ENCODE measurements at regions not wholly inside any gene's neighbourhood (a gene's known extent, or its start where the extent isn't known, plus 50 kb on each side); places are given as distances from the start of the nearest gene placed in this dataset.

- H2AFZ ChIP-seq (ENCODE audit: low read length), result no peak overlapping the region
These were observed 101.3 kb upstream of the CMC1 start for GRCh38 chr3:28139967-28140634.

GRCh38 chr3:28140664-28141063, 100.8 kb upstream of the CMC1 start:
- no peak overlapping the region for H3K18ac ChIP-seq (ENCODE audit: low read length)
- H2BK120ac ChIP-seq (ENCODE audit: low read depth, low read length), result no peak overlapping the region
- no CpG with 5 or more reads among the region's 4 CpGs for WGBS, 2 donors (ENCODE audit: extremely low coverage in 2 of 2, insufficient read length in 2 of 2, insufficient replicate concordance in 1 of 2)
- no peaks in the 10 kb centered on the region for H3K4me1 ChIP-seq (ENCODE audit: control insufficient read depth in 2 of 2, insufficient read depth in 1 of 2, low read depth in 1 of 2, low read length in 2 of 2)
- no peak for DNase-seq (ENCODE audit: low spot score)
- no peak overlapping the region for H2BK5ac ChIP-seq (ENCODE audit: low read length)
- H2BK15ac ChIP-seq (ENCODE audit: low read length), result no peak overlapping the region
- no peaks in the 10 kb centered on the region for H3K9me3 ChIP-seq (replicated peaks in 1 of 2; ENCODE audit: control insufficient read depth in 2 of 2, insufficient read depth in 1 of 2, low read depth in 1 of 2, low read length in 2 of 2)
- H3K23ac ChIP-seq (ENCODE audit: low read depth, low read length, poor library complexity), result no peak overlapping the region
- H3K4me3 ChIP-seq (ENCODE audit: low read length in 2 of 2), result no peak overlapping the region
- no peak overlapping the region for H2BK12ac ChIP-seq (ENCODE audit: low read length)
- no peak overlapping the region for H4K8ac ChIP-seq (ENCODE audit: low read depth, low read length)
- H3K4ac ChIP-seq (ENCODE audit: low read length), result no peak overlapping the region
- H3K14ac ChIP-seq (ENCODE audit: low read length), result no peak overlapping the region
- no peak overlapping the region for H4K91ac ChIP-seq (ENCODE audit: low read depth, low read length, poor library complexity)
- no peak overlapping the region for H2AFZ ChIP-seq (ENCODE audit: low read length)
- H3K4me2 ChIP-seq (ENCODE audit: insufficient read depth, low read length, poor library complexity, severe bottlenecking), result no peak overlapping the region
- no peak overlapping the region for H3K9ac ChIP-seq (ENCODE audit: low read depth, low read length, poor library complexity)
- H3K27me3 ChIP-seq (ENCODE audit: control insufficient read depth in 3 of 3, insufficient read depth in 3 of 3, low read depth in 1 of 3, low read length in 3 of 3), result no peaks in the 10 kb centered on the region
- no peaks in the 10 kb centered on the region for H3K36me3 ChIP-seq (replicated peaks in 1 of 2; ENCODE audit: control insufficient read depth in 2 of 2, insufficient read depth in 2 of 2, low read length in 2 of 2)
- H2AK5ac ChIP-seq (ENCODE audit: low read depth, low read length), result no peak overlapping the region
- no peaks in the 10 kb centered on the region for H3K79me1 ChIP-seq (ENCODE audit: low read depth, low read length)
- no peak overlapping the region for H3K27ac ChIP-seq (replicated peaks; ENCODE audit: low read length)

More at GRCh38 chr3:28139967-28140634, 101.3 kb upstream of the CMC1 start:
- Histone ChIP-seq H2BK15ac (ENCODE audit: low read length) (no peak overlapping the region), H3K36me3 (replicated peaks in 1 of 2; ENCODE audit: control insufficient read depth in 2 of 2, insufficient read depth in 2 of 2, low read length in 2 of 2) (no peaks in the 10 kb centered on the region), H3K23ac (ENCODE audit: low read depth, low read length, poor library complexity) (no peak overlapping the region), H3K4me2 (ENCODE audit: insufficient read depth, low read length, poor library complexity, severe bottlenecking) (no peak overlapping the region), H2BK120ac (ENCODE audit: low read depth, low read length) (no peak overlapping the region), H4K91ac (ENCODE audit: low read depth, low read length, poor library complexity) (no peak overlapping the region), H3K18ac (ENCODE audit: low read length) (no peak overlapping the region), H3K27ac (replicated peaks; ENCODE audit: low read length) (no peak overlapping the region), H3K4me3 (ENCODE audit: low read length in 2 of 2) (no peak overlapping the region), H2BK5ac (ENCODE audit: low read length) (no peak overlapping the region), H3K27me3 (ENCODE audit: control insufficient read depth in 3 of 3, insufficient read depth in 3 of 3, low read depth in 1 of 3, low read length in 3 of 3) (no peaks in the 10 kb centered on the region), H3K14ac (ENCODE audit: low read length) (no peak overlapping the region), H3K4ac (ENCODE audit: low read length) (no peak overlapping the region), H3K79me1 (ENCODE audit: low read depth, low read length) (no peaks in the 10 kb centered on the region), H3K4me1 (ENCODE audit: control insufficient read depth in 2 of 2, insufficient read depth in 1 of 2, low read depth in 1 of 2, low read length in 2 of 2) (no peaks in the 10 kb centered on the region), H2AK5ac (ENCODE audit: low read depth, low read length) (no peak overlapping the region), H3K9me3 (replicated peaks in 1 of 2; ENCODE audit: control insufficient read depth in 2 of 2, insufficient read depth in 1 of 2, low read depth in 1 of 2, low read length in 2 of 2) (no peaks in the 10 kb centered on the region), H4K8ac (ENCODE audit: low read depth, low read length) (no peak overlapping the region), H2BK12ac (ENCODE audit: low read length) (no peak overlapping the region), H3K9ac (ENCODE audit: low read depth, low read length, poor library complexity) (no peak overlapping the region)
- WGBS, 2 donors (ENCODE audit: extremely low coverage in 2 of 2, insufficient read length in 2 of 2, insufficient replicate concordance in 1 of 2), result no CpG with 5 or more reads among the region's 5 CpGs
- DNase-seq (ENCODE audit: low spot score), result no peak

DNA sequence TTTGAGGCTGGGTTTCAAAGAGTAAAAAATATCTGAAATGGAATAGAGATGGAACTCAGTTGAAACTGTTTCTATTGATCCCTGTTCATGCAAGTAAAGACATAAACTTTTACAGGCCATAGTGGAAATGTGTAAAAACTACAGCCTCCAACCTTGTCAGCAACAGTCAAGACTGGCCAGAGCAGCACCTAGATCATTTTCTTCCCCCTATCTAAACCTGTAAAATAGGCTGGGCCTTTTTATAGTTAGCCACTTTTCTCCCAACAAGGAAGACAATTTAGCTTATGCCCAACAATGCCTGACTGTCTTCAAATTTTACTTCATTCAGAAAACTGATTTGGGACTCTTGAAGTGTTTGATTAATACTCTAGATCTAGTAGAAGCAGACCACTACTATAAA, 91.5 kb upstream of the CMC1 start:
- H3K4ac ChIP-seq (ENCODE audit: low read length), result no peak overlapping the region
- H2BK120ac ChIP-seq (ENCODE audit: low read depth, low read length), result no peak overlapping the region
- no peak overlapping the region for H3K14ac ChIP-seq (ENCODE audit: low read length)
- no peak overlapping the region for H4K91ac ChIP-seq (ENCODE audit: low read depth, low read length, poor library complexity)
- H3K4me3 ChIP-seq (ENCODE audit: low read length in 2 of 2), result no peak overlapping the region
- peaks cover 2 to 5% of the 10 kb centered on the region in 2 donors for H3K9me3 ChIP-seq (replicated peaks in 1 of 2; ENCODE audit: control insufficient read depth in 2 of 2, insufficient read depth in 1 of 2, low read depth in 1 of 2, low read length in 2 of 2)
- no peak overlapping the region for H3K23ac ChIP-seq (ENCODE audit: low read depth, low read length, poor library complexity)
- H2BK15ac ChIP-seq (ENCODE audit: low read length), result no peak overlapping the region
- H3K36me3 ChIP-seq (replicated peaks in 1 of 2; ENCODE audit: control insufficient read depth in 2 of 2, insufficient read depth in 2 of 2, low read length in 2 of 2), result no peaks in the 10 kb centered on the region
- H3K4me1 ChIP-seq (ENCODE audit: control insufficient read depth in 2 of 2, insufficient read depth in 1 of 2, low read depth in 1 of 2, low read length in 2 of 2), result no peaks in the 10 kb centered on the region
- H3K18ac ChIP-seq (ENCODE audit: low read length), result no peak overlapping the region
- no peak overlapping the region for H3K27ac ChIP-seq (replicated peaks; ENCODE audit: low read length)
- no peak overlapping the region for H4K8ac ChIP-seq (ENCODE audit: low read depth, low read length)
- no peak overlapping the region for H2AFZ ChIP-seq (ENCODE audit: low read length)
- H3K9ac ChIP-seq (ENCODE audit: low read depth, low read length, poor library complexity), result no peak overlapping the region
- no peak overlapping the region for H3K4me2 ChIP-seq (ENCODE audit: insufficient read depth, low read length, poor library complexity, severe bottlenecking)
- H3K79me1 ChIP-seq (ENCODE audit: low read depth, low read length), result no peaks in the 10 kb centered on the region
- H2BK5ac ChIP-seq (ENCODE audit: low read length), result no peak overlapping the region
- no peak for DNase-seq (ENCODE audit: low spot score)
- no peak overlapping the region for H2AK5ac ChIP-seq (ENCODE audit: low read depth, low read length)
- no peaks in the 10 kb centered on the region for H3K27me3 ChIP-seq (ENCODE audit: control insufficient read depth in 3 of 3, insufficient read depth in 3 of 3, low read depth in 1 of 3, low read length in 3 of 3)
- no peak overlapping the region for H2BK12ac ChIP-seq (ENCODE audit: low read length)

- H3K4me3 ChIP-seq (ENCODE audit: low read length in 2 of 2), result no peak overlapping the region
- H2BK15ac ChIP-seq (ENCODE audit: low read length), result no peak overlapping the region
These were observed 90.8 kb upstream of the CMC1 start for GRCh38 chr3:28150465-28151206.

More at GRCh38 chr3:28150465-28151206, 90.8 kb upstream of the CMC1 start:
- H3K9ac ChIP-seq (ENCODE audit: low read depth, low read length, poor library complexity), result no peak overlapping the region
- H2BK5ac ChIP-seq (ENCODE audit: low read length), result no peak overlapping the region
- H3K79me1 ChIP-seq (ENCODE audit: low read depth, low read length), result no peaks in the 10 kb centered on the region
- DNase-seq (ENCODE audit: low spot score), result no peak
- H4K91ac ChIP-seq (ENCODE audit: low read depth, low read length, poor library complexity), result no peak overlapping the region
- no peak overlapping the region for H3K23ac ChIP-seq (ENCODE audit: low read depth, low read length, poor library complexity)
- no peaks in the 10 kb centered on the region for H3K27me3 ChIP-seq (ENCODE audit: control insufficient read depth in 3 of 3, insufficient read depth in 3 of 3, low read depth in 1 of 3, low read length in 3 of 3)
- no peak overlapping the region for H2BK12ac ChIP-seq (ENCODE audit: low read length)
- H3K14ac ChIP-seq (ENCODE audit: low read length), result no peak overlapping the region
- H3K4me2 ChIP-seq (ENCODE audit: insufficient read depth, low read length, poor library complexity, severe bottlenecking), result no peak overlapping the region
- no peak overlapping the region for H4K8ac ChIP-seq (ENCODE audit: low read depth, low read length)
- H3K4ac ChIP-seq (ENCODE audit: low read length), result no peak overlapping the region
- H3K27ac ChIP-seq (replicated peaks; ENCODE audit: low read length), result no peak overlapping the region
- H2BK120ac ChIP-seq (ENCODE audit: low read depth, low read length), result no peak overlapping the region
- H2AFZ ChIP-seq (ENCODE audit: low read length), result no peak overlapping the region
- H3K9me3 ChIP-seq (replicated peaks in 1 of 2; ENCODE audit: control insufficient read depth in 2 of 2, insufficient read depth in 1 of 2, low read depth in 1 of 2, low read length in 2 of 2), result peaks cover 2 to 5% of the 10 kb centered on the region in 2 donors
- no peak overlapping the region for H2AK5ac ChIP-seq (ENCODE audit: low read depth, low read length)
- no peaks in the 10 kb centered on the region for H3K36me3 ChIP-seq (replicated peaks in 1 of 2; ENCODE audit: control insufficient read depth in 2 of 2, insufficient read depth in 2 of 2, low read length in 2 of 2)
- no peak overlapping the region for H3K18ac ChIP-seq (ENCODE audit: low read length)
- no peaks in the 10 kb centered on the region for H3K4me1 ChIP-seq (ENCODE audit: control insufficient read depth in 2 of 2, insufficient read depth in 1 of 2, low read depth in 1 of 2, low read length in 2 of 2)
